ENCODE measurements at regions not wholly inside any gene's neighbourhood (a gene's known extent, or its start where the extent isn't known, plus 50 kb on each side); places are given as distances from the start of the nearest gene placed in this dataset.

DNA sequence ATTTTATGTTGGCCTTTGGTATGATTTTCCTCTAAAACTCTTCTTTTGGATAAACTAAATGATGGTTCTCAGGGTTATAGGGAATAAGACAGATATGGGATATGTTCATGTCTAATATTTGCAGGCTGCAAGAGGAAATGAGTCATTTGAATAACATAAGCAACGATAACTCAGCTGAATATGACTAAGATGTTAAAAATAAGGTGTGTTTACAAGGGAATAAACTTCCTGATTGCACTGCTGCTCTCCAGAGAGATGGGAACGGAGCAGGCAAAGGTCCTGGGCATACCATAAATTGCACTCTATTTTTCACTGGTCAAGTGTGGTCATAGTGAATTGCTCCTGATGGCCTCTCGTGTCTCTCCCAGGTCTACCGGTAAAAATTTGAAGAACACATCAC is 666.2 kb downstream of the TOX3 start:
- Histone ChIP-seq H3K36me3 (ENCODE audit: control insufficient read depth, insufficient read depth, low read length) (no peaks in the 10 kb centered on the region), H3K4me3 (ENCODE audit: low read depth, low read length) (no peak overlapping the region), H3K27me3 (ENCODE audit: control insufficient read depth, insufficient read depth, low read length) (no peaks in the 10 kb centered on the region)
- TF ChIP-seq, protein P1, sequence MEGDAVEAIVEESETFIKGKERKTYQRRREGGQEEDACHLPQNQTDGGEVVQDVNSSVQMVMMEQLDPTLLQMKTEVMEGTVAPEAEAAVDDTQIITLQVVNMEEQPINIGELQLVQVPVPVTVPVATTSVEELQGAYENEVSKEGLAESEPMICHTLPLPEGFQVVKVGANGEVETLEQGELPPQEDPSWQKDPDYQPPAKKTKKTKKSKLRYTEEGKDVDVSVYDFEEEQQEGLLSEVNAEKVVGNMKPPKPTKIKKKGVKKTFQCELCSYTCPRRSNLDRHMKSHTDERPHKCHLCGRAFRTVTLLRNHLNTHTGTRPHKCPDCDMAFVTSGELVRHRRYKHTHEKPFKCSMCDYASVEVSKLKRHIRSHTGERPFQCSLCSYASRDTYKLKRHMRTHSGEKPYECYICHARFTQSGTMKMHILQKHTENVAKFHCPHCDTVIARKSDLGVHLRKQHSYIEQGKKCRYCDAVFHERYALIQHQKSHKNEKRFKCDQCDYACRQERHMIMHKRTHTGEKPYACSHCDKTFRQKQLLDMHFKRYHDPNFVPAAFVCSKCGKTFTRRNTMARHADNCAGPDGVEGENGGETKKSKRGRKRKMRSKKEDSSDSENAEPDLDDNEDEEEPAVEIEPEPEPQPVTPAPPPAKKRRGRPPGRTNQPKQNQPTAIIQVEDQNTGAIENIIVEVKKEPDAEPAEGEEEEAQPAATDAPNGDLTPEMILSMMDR (IDR thresholded peaks at IDR 0.05; ENCODE audit: insufficient read depth, low read depth, low read length): no peak
- ChIA-PET POLR2A (no interaction called here), CTCF (interaction anchor here (0.5 to 1.3 kb wide), 2 partner anchors 69 to 102 kb away, joined by 3 to 4 read pairs; no protein-coding TSS in a partner anchor)
- peak; percentile 58 for DNase-seq (ENCODE audit: low read depth)

- no peak for DNase-seq (ENCODE audit: low read depth)
- H3K36me3 ChIP-seq (ENCODE audit: control insufficient read depth, insufficient read depth, low read length): no peaks in the 10 kb centered on the region
- no peak overlapping the region for H3K4me3 ChIP-seq (ENCODE audit: low read depth, low read length)
- TF ChIP-seq, protein P1 (IDR thresholded peaks at IDR 0.05; ENCODE audit: insufficient read depth, low read depth, low read length): no peak
- no peaks in the 10 kb centered on the region for H3K27me3 ChIP-seq (ENCODE audit: control insufficient read depth, insufficient read depth, low read length)
- CTCF ChIA-PET: no interaction called here
- POLR2A ChIA-PET: no interaction called here
Observed at GRCh38 chr16:51877686-51878085, 669.3 kb downstream of the TOX3 start.

GRCh38 chr16:51876934-51877333 is 670.0 kb downstream of the TOX3 start:
- POLR2A ChIA-PET: no interaction called here

DNA sequence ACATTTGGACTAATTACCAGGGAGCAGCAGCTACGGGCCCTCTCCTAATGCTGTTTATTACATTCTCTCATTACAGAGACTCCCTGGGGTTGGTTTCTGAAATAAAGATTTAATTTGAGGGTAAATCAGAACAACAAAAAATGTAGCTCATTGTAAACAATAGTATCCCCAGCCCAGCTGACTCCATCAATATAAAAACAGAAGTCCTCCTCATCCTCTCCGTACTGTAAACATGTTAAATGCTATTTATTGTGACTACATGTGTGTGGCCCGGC is 670.4 kb downstream of the TOX3 start:
- TF ChIP-seq, protein P1 (IDR thresholded peaks at IDR 0.05; ENCODE audit: insufficient read depth, low read depth, low read length): no peak
- Histone ChIP-seq H3K4me3 (ENCODE audit: low read depth, low read length) (no peak overlapping the region), H3K36me3 (ENCODE audit: control insufficient read depth, insufficient read depth, low read length) (no peaks in the 10 kb centered on the region), H3K27me3 (ENCODE audit: control insufficient read depth, insufficient read depth, low read length) (no peaks in the 10 kb centered on the region)
- no peak for DNase-seq (ENCODE audit: low read depth)
- ChIA-PET POLR2A (interaction anchor here (0.6 kb wide), 1 partner anchor 62 kb away, joined by 6 read pairs; no protein-coding TSS in a partner anchor), CTCF (interaction anchor here (2.2 kb wide), 1 partner anchor 11 kb away, joined by 6 read pairs; no protein-coding TSS in a partner anchor)

More at GRCh38 chr16:51876934-51877333, 670.0 kb downstream of the TOX3 start:
- Histone ChIP-seq H3K36me3 (ENCODE audit: control insufficient read depth, insufficient read depth, low read length) (no peaks in the 10 kb centered on the region), H3K27me3 (ENCODE audit: control insufficient read depth, insufficient read depth, low read length) (no peaks in the 10 kb centered on the region), H3K4me3 (ENCODE audit: low read depth, low read length) (no peak overlapping the region)
- TF ChIP-seq, protein P1 (IDR thresholded peaks at IDR 0.05; ENCODE audit: insufficient read depth, low read depth, low read length): no peak
- CTCF ChIA-PET: no interaction called here
- no peak for DNase-seq (ENCODE audit: low read depth)

- ChIA-PET POLR2A (interaction anchor here (0.6 kb wide), 1 partner anchor 62 kb away, joined by 6 read pairs; no protein-coding TSS in a partner anchor), CTCF (interaction anchor here (2.2 kb wide), 1 partner anchor 11 kb away, joined by 6 read pairs; no protein-coding TSS in a partner anchor)
- DNase-seq (ENCODE audit: low read depth): no peak
- no peaks in the 10 kb centered on the region for H3K36me3 ChIP-seq (ENCODE audit: control insufficient read depth, insufficient read depth, low read length)
- no peak overlapping the region for H3K4me3 ChIP-seq (ENCODE audit: low read depth, low read length)
- H3K27me3 ChIP-seq (ENCODE audit: control insufficient read depth, insufficient read depth, low read length): no peaks in the 10 kb centered on the region
- TF ChIP-seq, protein P1 (IDR thresholded peaks at IDR 0.05; ENCODE audit: insufficient read depth, low read depth, low read length): no peak
Observed at GRCh38 chr16:51875834-51876600, 670.9 kb downstream of the TOX3 start.

Measured in BJ (cell line).